Retinal pigment epithelial cell (primary cell): ENCODE measurements at regions not wholly inside any gene's neighbourhood (a gene's known extent, or its start where the extent isn't known, plus 50 kb on each side); places are given as distances from the start of the nearest gene placed in this dataset.
"Not testable (repeated sequence)": the region's sequence is repeated elsewhere in the genome, so short reads cannot be mapped to it uniquely, and the experiment has no call there.

Source experiments
- DNase-seq: peaks from one replicate; pipeline ENCODE4 v3.0.0-alpha.2; 2010; ENCODE audit warnings: low read depth
- H3K4me3 ChIP-seq: 2 replicates; pipeline ENCODE4 v1.5.1; 2011; ENCODE audit warnings: mild to moderate bottlenecking, low read length, control low read depth, moderate library complexity

DNA sequence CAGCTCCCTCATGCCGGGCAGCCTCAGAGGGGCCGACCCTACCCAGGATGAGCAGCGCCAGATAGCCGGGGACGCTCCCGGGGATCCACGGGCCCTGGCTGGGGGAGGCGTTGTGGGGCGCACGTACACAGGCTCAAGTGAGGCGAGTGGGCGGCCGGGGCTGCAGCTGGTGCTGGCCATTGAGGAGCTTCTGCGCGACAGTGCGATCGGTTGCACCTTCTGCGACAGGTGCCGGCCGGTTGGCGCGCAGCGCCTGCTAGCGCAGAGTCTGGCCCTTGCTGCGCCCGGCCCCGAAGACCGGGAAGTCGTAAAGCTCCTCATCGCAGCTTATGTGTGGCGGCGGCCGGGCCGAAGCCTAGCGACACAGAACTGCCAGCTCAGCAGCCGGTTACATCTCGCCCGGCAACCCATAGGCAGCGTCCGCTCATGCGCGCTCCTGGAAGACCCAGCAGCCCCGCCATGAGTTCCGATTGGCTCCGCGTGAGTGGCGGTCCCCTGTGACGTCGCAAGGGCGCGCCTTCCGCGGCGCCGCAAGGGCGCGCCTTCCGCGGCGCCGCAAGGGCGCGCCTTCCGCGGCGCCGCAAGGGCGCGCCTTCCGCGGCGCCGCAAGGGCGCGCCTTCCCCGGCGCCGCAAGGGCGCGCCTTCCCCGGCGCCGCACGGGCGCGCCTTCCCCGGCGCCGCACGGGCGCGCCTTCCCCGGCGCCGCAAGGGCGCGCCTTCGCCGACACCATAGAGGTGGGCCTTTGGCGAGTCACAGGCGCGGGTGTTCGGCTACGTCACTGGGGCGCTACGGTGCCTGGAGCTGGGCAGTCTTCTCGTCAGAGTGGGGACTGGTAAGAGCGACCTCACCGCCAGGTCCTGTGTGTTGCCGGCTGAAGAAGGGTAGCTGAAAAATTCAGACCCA lies 308.6 kb downstream of the ZNF37A start:
- peak overlapping the region; percentile 68 for H3K4me3 ChIP-seq
- DNase-seq, result peak; percentile 88

GRCh38 chr10:38403347-38404117 lies 309.4 kb downstream of the ZNF37A start:
- not testable (repeated sequence) for DNase-seq
- peak overlapping the region; percentile 49 for H3K4me3 ChIP-seq

DNA sequence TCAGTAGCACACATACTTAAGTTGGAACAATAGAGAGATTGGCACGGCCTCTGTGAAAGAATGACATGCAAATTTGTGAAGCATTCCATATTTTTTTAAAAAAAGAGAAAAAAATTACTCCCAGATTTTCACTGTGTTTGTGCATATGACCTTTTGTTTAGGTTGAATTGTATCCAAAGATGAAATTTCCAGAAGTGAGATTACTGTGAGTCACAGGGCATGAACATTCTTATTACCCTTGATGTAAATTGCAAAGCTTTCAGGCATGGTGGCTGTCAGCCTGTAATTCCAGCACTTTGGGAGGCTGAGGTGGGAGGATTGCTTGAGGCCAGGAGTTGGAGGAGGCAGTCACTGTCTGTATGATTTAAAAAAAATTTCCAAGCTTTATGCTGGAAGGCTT lies 329.5 kb downstream of the ZNF37A start:
- not testable (repeated sequence) for DNase-seq, H3K4me3 ChIP-seq

GRCh38 chr10:38430242-38430641 lies 336.1 kb downstream of the ZNF37A start:
- H3K4me3 ChIP-seq, DNase-seq: not testable (repeated sequence)

DNA sequence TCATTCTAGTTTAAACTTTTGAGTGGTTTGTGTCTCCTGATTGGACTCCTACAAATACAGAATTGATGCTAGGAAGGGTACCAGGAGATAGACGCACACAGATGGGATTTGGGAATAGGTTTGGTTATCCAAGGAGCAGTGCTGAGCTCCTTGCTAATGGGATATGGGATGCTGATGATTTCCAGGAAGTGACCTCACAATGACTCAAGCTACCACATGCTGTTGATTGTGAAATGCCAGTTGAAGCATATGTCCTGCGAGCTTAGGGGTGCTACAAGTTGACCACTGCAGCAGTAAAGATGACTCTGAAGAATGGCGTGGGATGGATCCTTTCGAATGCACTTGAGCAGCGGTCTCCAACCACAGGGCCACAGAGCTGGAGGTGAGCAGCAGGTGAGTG lies 343.2 kb downstream of the ZNF37A start:
- not testable (repeated sequence) for H3K4me3 ChIP-seq, DNase-seq

DNA sequence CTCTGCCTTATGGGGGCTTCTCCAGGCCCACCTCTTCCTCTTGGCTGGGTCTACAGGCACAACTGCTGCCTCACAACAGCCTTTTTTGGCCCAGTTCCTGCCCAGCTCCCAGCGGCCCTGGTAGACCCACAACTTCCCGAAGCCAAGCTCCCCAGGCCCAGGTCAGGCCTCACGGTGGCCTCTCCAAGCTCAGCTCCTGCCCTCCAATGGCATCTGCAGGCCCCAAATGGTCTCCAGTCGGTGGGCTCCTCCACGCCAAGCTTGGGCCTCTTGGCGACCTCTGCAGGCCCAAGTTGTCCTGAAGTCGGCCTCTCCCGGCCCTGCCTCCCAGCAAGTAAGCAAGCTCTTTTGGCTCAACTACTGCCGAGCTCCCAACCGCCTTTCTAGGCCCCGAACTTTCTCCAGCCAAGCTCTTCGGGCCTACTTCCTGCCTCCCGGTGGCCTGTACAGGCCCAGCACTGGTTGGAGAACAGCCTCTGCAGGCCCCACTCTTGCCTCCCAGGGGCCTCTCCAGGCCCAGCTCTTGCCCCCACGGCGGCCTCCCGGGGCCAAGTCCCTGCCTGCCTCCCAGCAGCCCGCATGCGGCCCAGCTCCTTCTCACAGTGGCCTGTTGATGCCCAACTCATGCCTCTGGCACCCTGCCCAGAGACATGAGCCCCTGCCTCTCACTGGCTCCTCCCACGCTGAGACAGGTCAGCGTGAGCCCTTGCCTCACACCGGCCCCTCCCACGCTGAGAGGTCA lies 354.6 kb downstream of the ZNF37A start:
- not testable (repeated sequence) for H3K4me3 ChIP-seq, DNase-seq

DNA sequence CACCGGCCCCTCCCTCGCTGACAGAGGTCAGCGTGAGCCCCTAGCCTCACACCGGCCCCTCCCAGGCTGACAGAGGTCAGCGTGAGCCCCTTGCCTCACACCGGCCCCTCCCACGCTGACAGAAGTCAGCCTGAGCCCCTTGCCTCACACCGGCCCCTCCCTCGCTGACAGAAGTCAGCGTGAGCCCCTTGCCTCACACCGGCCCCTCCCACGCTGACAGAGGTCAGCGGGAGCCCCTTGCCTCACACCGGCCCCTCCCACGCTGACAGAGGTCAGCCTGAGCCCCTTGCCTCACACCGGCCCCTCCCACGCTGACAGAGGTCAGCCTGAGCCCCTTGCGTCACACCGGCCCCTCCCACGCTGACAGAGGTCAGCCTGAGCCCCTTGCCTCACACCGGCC lies 355.5 kb downstream of the ZNF37A start:
- not testable (repeated sequence) for H3K4me3 ChIP-seq

GRCh38 chr10:38450372-38451057 lies 356.4 kb downstream of the ZNF37A start:
- not testable (repeated sequence) for H3K4me3 ChIP-seq

More for the DNA sequence above, 355.5 kb downstream of the ZNF37A start:
- DNase-seq, result not testable (repeated sequence)

GRCh38 chr10:38451306-38451967 lies 357.3 kb downstream of the ZNF37A start:
- DNase-seq, H3K4me3 ChIP-seq: not testable (repeated sequence)

More at GRCh38 chr10:38450372-38451057, 356.4 kb downstream of the ZNF37A start:
- DNase-seq, result not testable (repeated sequence)
